Liver (tissue), 8 donors: ENCODE measurements at regions not wholly inside any gene's neighbourhood (a gene's known extent, or its start where the extent isn't known, plus 50 kb on each side); places are given as distances from the start of the nearest gene placed in this dataset.

Source experiments
- DNase-seq: peaks from one replicate; pipeline ENCODE4 v3.0.0-alpha.2; 2017; ENCODE audit warnings: low spot score
- H3K27ac ChIP-seq, 2 donors: one replicate each; pipeline ENCODE4 v1.7.0; 2013; ENCODE audit warnings: inconsistent platforms in 2 of 2, low read length in 2 of 2, control low read depth in 1 of 2, low read depth in 1 of 2, mild to moderate bottlenecking in 1 of 2
- H3K27me3 ChIP-seq, 4 donors: one replicate each; pipeline versions ENCODE4 v1.6.1 to v1.7.0; 2013; ENCODE audit warnings: low read length in 3 of 4, inconsistent platforms in 1 of 4, mild to moderate bottlenecking in 1 of 4, moderate library complexity in 1 of 4; ENCODE audit not compliant: control insufficient read depth in 4 of 4, insufficient read depth in 4 of 4
- H3K36me3 ChIP-seq, 4 donors: one replicate each; pipeline versions ENCODE4 v1.6.1 to v1.7.0; 2013; ENCODE audit warnings: low read length in 3 of 4, mild to moderate bottlenecking in 3 of 4, low read depth in 1 of 4, moderate library complexity in 1 of 4; ENCODE audit not compliant: control insufficient read depth in 4 of 4, insufficient read depth in 3 of 4
- H3K4me1 ChIP-seq, 4 donors: one replicate each; pipeline versions ENCODE4 v1.6.1 to v1.7.0; 2013; ENCODE audit warnings: low read length in 3 of 4, mild to moderate bottlenecking in 3 of 4, moderate library complexity in 1 of 4; ENCODE audit not compliant: control insufficient read depth in 4 of 4, insufficient read depth in 4 of 4
- H3K4me3 ChIP-seq, 3 donors: one replicate each; pipeline versions ENCODE4 v1.6.1 to v1.7.0; 2013; ENCODE audit warnings: low read length in 3 of 3, control low read depth in 1 of 3, low read depth in 1 of 3, mild to moderate bottlenecking in 1 of 3
- H3K9ac ChIP-seq, 2 donors: one replicate each; pipeline ENCODE4 v1.7.0; 2013; ENCODE audit warnings: low read length in 2 of 2, mild to moderate bottlenecking in 2 of 2, moderate library complexity in 2 of 2, control low read depth in 1 of 2, low read depth in 1 of 2
- H3K9me3 ChIP-seq, 4 donors: one replicate each; pipeline versions ENCODE4 v1.6.1 to v1.7.0; 2013; ENCODE audit warnings: low read length in 3 of 4; ENCODE audit not compliant: control insufficient read depth in 4 of 4
- CTCF ChIP-seq: fragments of 150-350 bp; IDR thresholded peaks from 2 replicates; pipeline ENCODE4 v1.5.1; 2017; ENCODE audit warnings: improper control_type of control experiment, low read depth, low read length; ENCODE audit not compliant: missing input control
- EGR1 ChIP-seq, 2 donors: IDR thresholded peaks; 2 replicates each; pipeline ENCODE4 v1.6.1; 2016 to 2018; ENCODE audit warnings: antibody characterized with exemption in 2 of 2, low read depth in 2 of 2
- FOXA2 ChIP-seq: IDR thresholded peaks from 2 replicates; pipeline ENCODE4 v1.6.1; 2016; ENCODE audit warnings: antibody characterized with exemption
- GABPA ChIP-seq, 2 donors: IDR thresholded peaks in 1 of 2; conservative IDR thresholded peaks in 1 of 2; 2 replicates each; pipeline ENCODE4 v1.6.1; 2016; ENCODE audit warnings: antibody characterized with exemption in 2 of 2, mild to moderate bottlenecking in 1 of 2, moderate library complexity in 1 of 2
- HNF4A ChIP-seq, 2 donors: conservative IDR thresholded peaks; 2 replicates each; pipeline ENCODE4 v1.6.1; 2016; ENCODE audit warnings: antibody characterized with exemption in 2 of 2, mild to moderate bottlenecking in 2 of 2
- HNF4G ChIP-seq: IDR thresholded peaks from 2 replicates; pipeline ENCODE4 v1.6.1; 2016; ENCODE audit warnings: antibody characterized with exemption
- JUND ChIP-seq, 2 donors: IDR thresholded peaks; 2 replicates each; pipeline ENCODE4 v1.6.1; 2016; ENCODE audit warnings: antibody characterized with exemption in 2 of 2
- MAX ChIP-seq: IDR thresholded peaks from 2 replicates; pipeline ENCODE4 v1.6.1; 2016; ENCODE audit warnings: antibody characterized with exemption
- NR2F2 ChIP-seq: IDR thresholded peaks from 2 replicates; pipeline ENCODE4 v1.6.1; 2016; ENCODE audit warnings: antibody characterized with exemption
- RAD21 ChIP-seq, 2 donors: IDR thresholded peaks; 2 replicates each; pipeline ENCODE4 v1.6.1; 2016; ENCODE audit warnings: antibody characterized with exemption in 2 of 2, mild to moderate bottlenecking in 2 of 2
- REST ChIP-seq: IDR thresholded peaks from 2 replicates; pipeline ENCODE4 v1.6.1; 2016; ENCODE audit warnings: antibody characterized with exemption, mild to moderate bottlenecking
- RXRA ChIP-seq, 2 donors: IDR thresholded peaks; 2 replicates each; pipeline ENCODE4 v1.6.1; 2017 to 2018; ENCODE audit warnings: antibody characterized with exemption in 2 of 2, mild to moderate bottlenecking in 1 of 2
- SP1 ChIP-seq: IDR thresholded peaks from 2 replicates; pipeline ENCODE4 v1.6.1; 2018; ENCODE audit warnings: antibody characterized with exemption, mild to moderate bottlenecking
- TAF1 ChIP-seq: conservative IDR thresholded peaks from 2 replicates; pipeline ENCODE4 v1.6.1; 2016; ENCODE audit warnings: antibody characterized with exemption, mild to moderate bottlenecking
- YY1 ChIP-seq: IDR thresholded peaks from 2 replicates; pipeline ENCODE4 v1.6.1; 2016; ENCODE audit warnings: antibody characterized with exemption, mild to moderate bottlenecking
- ZBTB33 ChIP-seq: IDR thresholded peaks from 2 replicates; pipeline ENCODE4 v1.6.1; 2016; ENCODE audit warnings: antibody characterized with exemption
- WGBS: extraction: QIAGEN DNeasy Blood & Tissue Kit; methylation state at CpG from one replicate; pipeline ENCODE4 v1.1.7; 2013; 5-methylcytosine and 5-hydroxymethylcytosine counted together
- donor health status: healthy.
- donor health status: healthy.
- donor health status: healthy.
- donor health status: healthy.
- donor health status: healthy.

GRCh38 chr4:28799696-28800095 lies 1920.5 kb upstream of the PCDH7 start:
- H3K4me3 ChIP-seq = no peak overlapping the region
- TF ChIP-seq TAF1 (no peak), CTCF (no peak), YY1 (no peak)
- WGBS = 36% methylated on average over 2 of the region's 2 CpGs
- no peaks in the 10 kb centered on the region for H3K4me1 ChIP-seq
- H3K27me3 ChIP-seq = no peaks in the 10 kb centered on the region
- DNase-seq = no peak
- H3K9me3 ChIP-seq = no peaks in the 10 kb centered on the region
- H3K36me3 ChIP-seq = no peaks in the 10 kb centered on the region
- no peak overlapping the region for H3K9ac ChIP-seq
- no peak overlapping the region for H3K27ac ChIP-seq

GRCh38 chr4:28811025-28811424 lies 1909.1 kb upstream of the PCDH7 start:
- no peaks in the 10 kb centered on the region for H3K4me1 ChIP-seq
- peaks cover 0 to 4% (median 0%) of the 10 kb centered on the region in 4 donors for H3K9me3 ChIP-seq
- no peaks in the 10 kb centered on the region for H3K36me3 ChIP-seq
- DNase-seq = no peak
- no peak overlapping the region for H3K27ac ChIP-seq
- WGBS = 63% methylated on average over 2 of the region's 2 CpGs
- H3K4me3 ChIP-seq = no peak overlapping the region
- no peak overlapping the region for H3K9ac ChIP-seq
- TF ChIP-seq GABPA (IDR thresholded peaks at IDR 0.05 in 1 of 2, conservative IDR thresholded peaks at IDR 0.05 in 1 of 2) (no peak), HNF4G (no peak), REST (no peak), ZBTB33 (no peak), NR2F2 (no peak), RAD21 (IDR thresholded peaks at IDR 0.05) (no peak)
- no peaks in the 10 kb centered on the region for H3K27me3 ChIP-seq

GRCh38 chr4:28822163-28822562 lies 1898.0 kb upstream of the PCDH7 start:
- Histone ChIP-seq H3K9ac (no peak overlapping the region), H3K27me3 (no peaks in the 10 kb centered on the region), H3K36me3 (no peaks in the 10 kb centered on the region), H3K4me1 (no peaks in the 10 kb centered on the region), H3K27ac (no peak overlapping the region), H3K9me3 (peaks cover 0 to 4% (median 0%) of the 10 kb centered on the region in 4 donors), H3K4me3 (no peak overlapping the region)
- DNase-seq = no peak
- TF ChIP-seq MAX = no peak
- no peak for TF ChIP-seq NR2F2
- TF ChIP-seq JUND (IDR thresholded peaks at IDR 0.05) = no peak
- TF ChIP-seq TAF1 = no peak
- no peak for TF ChIP-seq SP1
- TF ChIP-seq GABPA (IDR thresholded peaks at IDR 0.05 in 1 of 2, conservative IDR thresholded peaks at IDR 0.05 in 1 of 2) = no peak
- TF ChIP-seq HNF4A (conservative IDR thresholded peaks at IDR 0.05) = no peak
- no peak for TF ChIP-seq FOXA2
- no peak for TF ChIP-seq EGR1 (IDR thresholded peaks at IDR 0.05; ENCODE audit: low read depth in 2 of 2)
- TF ChIP-seq RAD21 (IDR thresholded peaks at IDR 0.05) = no peak
- no peak for TF ChIP-seq RXRA (IDR thresholded peaks at IDR 0.05)
- TF ChIP-seq ZBTB33 = no peak
